ENCODE measurements at regions not wholly inside any gene's neighbourhood (a gene's known extent, or its start where the extent isn't known, plus 50 kb on each side); places are given as distances from the start of the nearest gene placed in this dataset.
A peak's percentile ranks its signal among the peaks of the same experiment; 100 is the strongest.

- Histone ChIP-seq H2AFZ (ENCODE audit: low read depth, low read length) (no peak overlapping the region), H3F3A (ENCODE audit: insufficient read depth, low read length, poor library complexity, severe bottlenecking) (peaks cover 3% of the 10 kb centered on the region), H4K20me1 (ENCODE audit: insufficient read depth) (no peaks in the 10 kb centered on the region), H3K9ac (ENCODE audit: low read length) (no peak overlapping the region), H3K36me3 (ENCODE audit: insufficient read depth, low read length) (no peaks in the 10 kb centered on the region), H3K9me2 (ENCODE audit: insufficient read depth, low read length) (no peaks in the 10 kb centered on the region), H3K9me3 (ENCODE audit: low read length) (no peaks in the 10 kb centered on the region), H3K4me2 (ENCODE audit: low read length) (no peak overlapping the region), H3K4me3 (ENCODE audit: low read length) (no peak overlapping the region), H3K27ac (ENCODE audit: low read length) (no peak overlapping the region), H3K79me2 (replicated peaks; ENCODE audit: insufficient read depth, low read length) (no peaks in the 10 kb centered on the region), H3K27me3 (ENCODE audit: insufficient read depth, low read depth, low read length) (no peaks in the 10 kb centered on the region)
- TF ChIP-seq MXI1 (conservative IDR thresholded peaks at IDR 0.05; ENCODE audit: poor library complexity, severe bottlenecking) (no peak), EZH2 (IDR thresholded peaks at IDR 0.05; ENCODE audit: borderline replicate concordance, insufficient read depth, low read length, poor library complexity, severe bottlenecking) (no peak), RAD21 (conservative IDR thresholded peaks at IDR 0.05) (no peak), CTCF (IDR thresholded peaks at IDR 0.05; ENCODE audit: poor library complexity, severe bottlenecking) (no peak), POLR2AphosphoS5 (IDR thresholded peaks at IDR 0.05) (peak; percentile 26), SMC3 (conservative IDR thresholded peaks at IDR 0.05; ENCODE audit: poor library complexity) (no peak), TAF1 (IDR thresholded peaks at IDR 0.05; ENCODE audit: low read depth) (no peak), EP300 (conservative IDR thresholded peaks at IDR 0.05; ENCODE audit: poor library complexity, severe bottlenecking) (peak; percentile 19)
- TF ChIP-seq, protein P1, sequence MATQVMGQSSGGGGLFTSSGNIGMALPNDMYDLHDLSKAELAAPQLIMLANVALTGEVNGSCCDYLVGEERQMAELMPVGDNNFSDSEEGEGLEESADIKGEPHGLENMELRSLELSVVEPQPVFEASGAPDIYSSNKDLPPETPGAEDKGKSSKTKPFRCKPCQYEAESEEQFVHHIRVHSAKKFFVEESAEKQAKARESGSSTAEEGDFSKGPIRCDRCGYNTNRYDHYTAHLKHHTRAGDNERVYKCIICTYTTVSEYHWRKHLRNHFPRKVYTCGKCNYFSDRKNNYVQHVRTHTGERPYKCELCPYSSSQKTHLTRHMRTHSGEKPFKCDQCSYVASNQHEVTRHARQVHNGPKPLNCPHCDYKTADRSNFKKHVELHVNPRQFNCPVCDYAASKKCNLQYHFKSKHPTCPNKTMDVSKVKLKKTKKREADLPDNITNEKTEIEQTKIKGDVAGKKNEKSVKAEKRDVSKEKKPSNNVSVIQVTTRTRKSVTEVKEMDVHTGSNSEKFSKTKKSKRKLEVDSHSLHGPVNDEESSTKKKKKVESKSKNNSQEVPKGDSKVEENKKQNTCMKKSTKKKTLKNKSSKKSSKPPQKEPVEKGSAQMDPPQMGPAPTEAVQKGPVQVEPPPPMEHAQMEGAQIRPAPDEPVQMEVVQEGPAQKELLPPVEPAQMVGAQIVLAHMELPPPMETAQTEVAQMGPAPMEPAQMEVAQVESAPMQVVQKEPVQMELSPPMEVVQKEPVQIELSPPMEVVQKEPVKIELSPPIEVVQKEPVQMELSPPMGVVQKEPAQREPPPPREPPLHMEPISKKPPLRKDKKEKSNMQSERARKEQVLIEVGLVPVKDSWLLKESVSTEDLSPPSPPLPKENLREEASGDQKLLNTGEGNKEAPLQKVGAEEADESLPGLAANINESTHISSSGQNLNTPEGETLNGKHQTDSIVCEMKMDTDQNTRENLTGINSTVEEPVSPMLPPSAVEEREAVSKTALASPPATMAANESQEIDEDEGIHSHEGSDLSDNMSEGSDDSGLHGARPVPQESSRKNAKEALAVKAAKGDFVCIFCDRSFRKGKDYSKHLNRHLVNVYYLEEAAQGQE (IDR thresholded peaks at IDR 0.05; ENCODE audit: borderline replicate concordance), result no peak
Measured at GRCh38 chr5:116652196-116652729, 77.6 kb upstream of the SEMA6A start.

- Histone ChIP-seq H3K9me2 (ENCODE audit: insufficient read depth, low read length) (no peaks in the 10 kb centered on the region), H3K9me3 (ENCODE audit: low read length) (no peaks in the 10 kb centered on the region), H3K4me3 (ENCODE audit: low read length) (no peak overlapping the region), H3F3A (ENCODE audit: insufficient read depth, low read length, poor library complexity, severe bottlenecking) (peaks cover 3% of the 10 kb centered on the region), H3K9ac (ENCODE audit: low read length) (no peak overlapping the region), H3K27ac (ENCODE audit: low read length) (no peak overlapping the region), H4K20me1 (ENCODE audit: insufficient read depth) (no peaks in the 10 kb centered on the region), H3K4me2 (ENCODE audit: low read length) (no peak overlapping the region), H3K36me3 (ENCODE audit: insufficient read depth, low read length) (no peaks in the 10 kb centered on the region), H3K79me2 (replicated peaks; ENCODE audit: insufficient read depth, low read length) (no peaks in the 10 kb centered on the region), H2AFZ (ENCODE audit: low read depth, low read length) (no peak overlapping the region), H3K27me3 (ENCODE audit: insufficient read depth, low read depth, low read length) (no peaks in the 10 kb centered on the region)
- TF ChIP-seq TAF1 (IDR thresholded peaks at IDR 0.05; ENCODE audit: low read depth) (no peak), CTCF (IDR thresholded peaks at IDR 0.05; ENCODE audit: poor library complexity, severe bottlenecking) (no peak)
- TF ChIP-seq, protein P1 (IDR thresholded peaks at IDR 0.05; ENCODE audit: borderline replicate concordance), result no peak
Measured at GRCh38 chr5:116651653-116652052, 77.0 kb upstream of the SEMA6A start.
